ENCODE measurements at regions not wholly inside any gene's neighbourhood (a gene's known extent, or its start where the extent isn't known, plus 50 kb on each side); places are given as distances from the start of the nearest gene placed in this dataset.

DNA sequence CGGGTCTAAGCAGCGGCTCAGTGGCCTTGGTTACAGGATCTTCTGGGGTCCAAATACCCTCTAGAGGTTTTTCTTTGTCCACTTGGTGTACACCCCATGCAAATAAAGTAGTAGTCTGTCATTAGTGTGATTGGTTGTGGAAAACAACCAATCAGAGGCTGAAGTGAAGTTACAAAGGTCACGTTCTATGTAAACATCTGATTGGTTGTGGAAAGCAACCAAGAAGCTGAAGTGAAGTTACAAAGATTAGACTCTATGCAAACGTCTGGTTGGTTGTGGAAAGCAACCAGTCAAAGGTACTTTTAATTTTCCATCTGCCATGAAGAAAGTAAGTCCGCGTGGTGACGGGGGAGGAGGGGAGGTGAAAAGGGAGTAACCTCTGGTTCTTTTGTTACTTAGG is 790.9 kb downstream of the UQCRFS1 start:
- no peak overlapping the region for H2BK12ac ChIP-seq (ENCODE audit: low read length)
- H2BK15ac ChIP-seq (ENCODE audit: low read length) = no peak overlapping the region
- no peak overlapping the region for H2AK5ac ChIP-seq (ENCODE audit: low read depth, low read length)
- H3K36me3 ChIP-seq (replicated peaks in 1 of 2; ENCODE audit: control insufficient read depth in 2 of 2, insufficient read depth in 2 of 2, low read length in 2 of 2) = no peaks in the 10 kb centered on the region
- peaks cover 0 to 21% of the 10 kb centered on the region in 2 donors for H3K4me1 ChIP-seq (ENCODE audit: control insufficient read depth in 2 of 2, insufficient read depth in 1 of 2, low read depth in 1 of 2, low read length in 2 of 2)
- no peak overlapping the region for H4K91ac ChIP-seq (ENCODE audit: low read depth, low read length, poor library complexity)
- H2AFZ ChIP-seq (ENCODE audit: low read length) = no peak overlapping the region
- H3K18ac ChIP-seq (ENCODE audit: low read length) = no peak overlapping the region
- no peak overlapping the region for H2BK5ac ChIP-seq (ENCODE audit: low read length)
- no peaks in the 10 kb centered on the region for H3K79me1 ChIP-seq (ENCODE audit: low read depth, low read length)
- no peak for DNase-seq (ENCODE audit: low spot score)
- H3K4me3 ChIP-seq (ENCODE audit: low read length in 2 of 2) = no peak overlapping the region
- no CpG with 5 or more reads among the region's 7 CpGs for WGBS, 2 donors (ENCODE audit: extremely low coverage in 2 of 2, insufficient read length in 2 of 2, insufficient replicate concordance in 1 of 2)
- H4K8ac ChIP-seq (ENCODE audit: low read depth, low read length) = no peak overlapping the region
- no peak overlapping the region for H3K4ac ChIP-seq (ENCODE audit: low read length)
- H3K27me3 ChIP-seq (ENCODE audit: control insufficient read depth in 3 of 3, insufficient read depth in 3 of 3, low read depth in 1 of 3, low read length in 3 of 3) = no peaks in the 10 kb centered on the region
- no peak overlapping the region for H3K27ac ChIP-seq (replicated peaks; ENCODE audit: low read length)
- no peaks in the 10 kb centered on the region for H3K9me3 ChIP-seq (replicated peaks in 1 of 2; ENCODE audit: control insufficient read depth in 2 of 2, insufficient read depth in 1 of 2, low read depth in 1 of 2, low read length in 2 of 2)
- no peak overlapping the region for H3K14ac ChIP-seq (ENCODE audit: low read length)
- H3K23ac ChIP-seq (ENCODE audit: low read depth, low read length, poor library complexity) = no peak overlapping the region
- no peak overlapping the region for H3K4me2 ChIP-seq (ENCODE audit: insufficient read depth, low read length, poor library complexity, severe bottlenecking)
- H2BK120ac ChIP-seq (ENCODE audit: low read depth, low read length) = no peak overlapping the region
- no peak overlapping the region for H3K9ac ChIP-seq (ENCODE audit: low read depth, low read length, poor library complexity)

DNA sequence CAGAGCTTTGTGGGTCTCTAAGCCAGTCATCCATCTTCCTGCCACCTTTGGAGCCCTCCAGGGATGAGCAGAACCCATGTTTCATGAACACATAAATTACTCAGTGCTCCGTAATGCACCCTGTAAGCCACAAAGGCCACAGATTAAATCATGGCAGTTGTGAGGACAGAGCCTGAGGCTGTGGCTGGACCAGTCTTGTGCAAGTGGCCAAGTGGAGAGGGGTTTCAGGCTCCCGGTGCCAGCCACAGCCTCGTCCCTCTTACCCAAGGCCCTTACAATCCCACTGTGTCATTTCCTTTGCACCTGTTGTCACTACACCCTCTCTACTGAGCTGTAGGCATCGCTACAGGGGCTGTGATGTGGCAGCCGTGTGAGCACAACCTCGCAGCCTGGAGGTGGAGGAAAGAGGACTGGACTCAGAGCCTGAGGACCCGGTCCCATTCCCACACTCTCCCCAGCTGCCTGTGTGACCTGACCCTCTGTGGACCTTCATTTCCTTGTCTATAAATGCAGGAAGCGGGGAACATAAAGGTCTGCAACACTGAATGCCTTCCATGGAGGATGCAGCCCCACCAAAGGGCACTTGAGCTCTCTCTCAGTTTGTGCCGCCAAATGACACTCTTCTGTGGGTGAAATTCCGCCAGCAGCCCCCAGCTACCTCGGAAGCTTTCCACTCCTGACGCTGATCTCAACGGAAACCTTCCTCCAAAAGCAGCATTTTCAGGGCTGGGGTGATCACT is 792.0 kb downstream of the UQCRFS1 start:
- H3K4me1 ChIP-seq (ENCODE audit: control insufficient read depth in 2 of 2, insufficient read depth in 1 of 2, low read depth in 1 of 2, low read length in 2 of 2) = peaks cover 0 to 16% of the 10 kb centered on the region in 2 donors
- no peak overlapping the region for H3K4ac ChIP-seq (ENCODE audit: low read length)
- H2BK12ac ChIP-seq (ENCODE audit: low read length) = no peak overlapping the region
- H3K27me3 ChIP-seq (ENCODE audit: control insufficient read depth in 3 of 3, insufficient read depth in 3 of 3, low read depth in 1 of 3, low read length in 3 of 3) = no peaks in the 10 kb centered on the region
- no peaks in the 10 kb centered on the region for H3K79me1 ChIP-seq (ENCODE audit: low read depth, low read length)
- H3K14ac ChIP-seq (ENCODE audit: low read length) = peak overlapping the region; percentile 25
- H3K36me3 ChIP-seq (replicated peaks in 1 of 2; ENCODE audit: control insufficient read depth in 2 of 2, insufficient read depth in 2 of 2, low read length in 2 of 2) = no peaks in the 10 kb centered on the region
- H2BK120ac ChIP-seq (ENCODE audit: low read depth, low read length) = no peak overlapping the region
- no peak overlapping the region for H2BK5ac ChIP-seq (ENCODE audit: low read length)
- no CpG with 5 or more reads among the region's 13 CpGs for WGBS, 2 donors (ENCODE audit: extremely low coverage in 2 of 2, insufficient read length in 2 of 2, insufficient replicate concordance in 1 of 2)
- H3K27ac ChIP-seq (replicated peaks; ENCODE audit: low read length) = no peak overlapping the region
- no peaks in the 10 kb centered on the region for H3K9me3 ChIP-seq (replicated peaks in 1 of 2; ENCODE audit: control insufficient read depth in 2 of 2, insufficient read depth in 1 of 2, low read depth in 1 of 2, low read length in 2 of 2)
- no peak overlapping the region for H3K4me3 ChIP-seq (ENCODE audit: low read length in 2 of 2)
- H2AK5ac ChIP-seq (ENCODE audit: low read depth, low read length) = no peak overlapping the region
- no peak overlapping the region for H3K4me2 ChIP-seq (ENCODE audit: insufficient read depth, low read length, poor library complexity, severe bottlenecking)
- no peak overlapping the region for H4K8ac ChIP-seq (ENCODE audit: low read depth, low read length)
- no peak overlapping the region for H2AFZ ChIP-seq (ENCODE audit: low read length)
- no peak overlapping the region for H3K23ac ChIP-seq (ENCODE audit: low read depth, low read length, poor library complexity)
- DNase-seq (ENCODE audit: low spot score) = no peak
- H2BK15ac ChIP-seq (ENCODE audit: low read length) = peak overlapping the region; percentile 3
- H3K18ac ChIP-seq (ENCODE audit: low read length) = peak overlapping the region; percentile 35
- H3K9ac ChIP-seq (ENCODE audit: low read depth, low read length, poor library complexity) = no peak overlapping the region
- no peak overlapping the region for H4K91ac ChIP-seq (ENCODE audit: low read depth, low read length, poor library complexity)

DNA sequence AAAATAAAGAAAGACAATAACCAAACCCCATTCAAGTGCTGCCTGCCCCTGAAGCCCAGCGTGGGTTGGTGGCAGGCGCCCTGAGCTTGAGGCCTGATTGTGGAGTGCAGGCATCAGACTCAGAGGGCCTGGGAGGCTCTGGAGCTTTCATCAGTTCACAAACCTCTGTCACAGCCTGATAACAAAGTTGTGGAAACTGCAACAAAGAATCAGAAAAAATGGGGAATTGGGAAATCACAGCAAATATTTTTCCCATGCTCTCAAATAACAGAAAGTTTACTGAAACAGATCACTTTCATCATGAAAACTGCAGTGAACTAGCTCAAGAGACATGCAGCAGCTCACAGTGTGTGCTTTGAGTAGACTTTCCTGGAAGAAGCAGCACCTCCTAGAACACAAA is 793.6 kb downstream of the UQCRFS1 start:
- no CpG with 5 or more reads among the region's 2 CpGs for WGBS, 2 donors (ENCODE audit: extremely low coverage in 2 of 2, insufficient read length in 2 of 2, insufficient replicate concordance in 1 of 2)
- no peak overlapping the region for H3K4ac ChIP-seq (ENCODE audit: low read length)
- no peak overlapping the region for H3K18ac ChIP-seq (ENCODE audit: low read length)
- H4K8ac ChIP-seq (ENCODE audit: low read depth, low read length) = no peak overlapping the region
- no peak overlapping the region for H2AK5ac ChIP-seq (ENCODE audit: low read depth, low read length)
- H2BK5ac ChIP-seq (ENCODE audit: low read length) = no peak overlapping the region
- H4K91ac ChIP-seq (ENCODE audit: low read depth, low read length, poor library complexity) = no peak overlapping the region
- no peaks in the 10 kb centered on the region for H3K36me3 ChIP-seq (replicated peaks in 1 of 2; ENCODE audit: control insufficient read depth in 2 of 2, insufficient read depth in 2 of 2, low read length in 2 of 2)
- no peak overlapping the region for H3K14ac ChIP-seq (ENCODE audit: low read length)
- no peaks in the 10 kb centered on the region for H3K27me3 ChIP-seq (ENCODE audit: control insufficient read depth in 3 of 3, insufficient read depth in 3 of 3, low read depth in 1 of 3, low read length in 3 of 3)
- no peaks in the 10 kb centered on the region for H3K9me3 ChIP-seq (replicated peaks in 1 of 2; ENCODE audit: control insufficient read depth in 2 of 2, insufficient read depth in 1 of 2, low read depth in 1 of 2, low read length in 2 of 2)
- H3K4me2 ChIP-seq (ENCODE audit: insufficient read depth, low read length, poor library complexity, severe bottlenecking) = no peak overlapping the region
- no peak overlapping the region for H3K4me3 ChIP-seq (ENCODE audit: low read length in 2 of 2)
- no peak overlapping the region for H2BK12ac ChIP-seq (ENCODE audit: low read length)
- no peak overlapping the region for H2BK120ac ChIP-seq (ENCODE audit: low read depth, low read length)
- no peak overlapping the region for H3K23ac ChIP-seq (ENCODE audit: low read depth, low read length, poor library complexity)
- H2AFZ ChIP-seq (ENCODE audit: low read length) = no peak overlapping the region
- H3K4me1 ChIP-seq (ENCODE audit: control insufficient read depth in 2 of 2, insufficient read depth in 1 of 2, low read depth in 1 of 2, low read length in 2 of 2) = peaks cover 0 to 6% of the 10 kb centered on the region in 2 donors
- no peak overlapping the region for H3K27ac ChIP-seq (replicated peaks; ENCODE audit: low read length)
- no peaks in the 10 kb centered on the region for H3K79me1 ChIP-seq (ENCODE audit: low read depth, low read length)
- H2BK15ac ChIP-seq (ENCODE audit: low read length) = no peak overlapping the region
- no peak for DNase-seq (ENCODE audit: low spot score)
- H3K9ac ChIP-seq (ENCODE audit: low read depth, low read length, poor library complexity) = no peak overlapping the region

DNA sequence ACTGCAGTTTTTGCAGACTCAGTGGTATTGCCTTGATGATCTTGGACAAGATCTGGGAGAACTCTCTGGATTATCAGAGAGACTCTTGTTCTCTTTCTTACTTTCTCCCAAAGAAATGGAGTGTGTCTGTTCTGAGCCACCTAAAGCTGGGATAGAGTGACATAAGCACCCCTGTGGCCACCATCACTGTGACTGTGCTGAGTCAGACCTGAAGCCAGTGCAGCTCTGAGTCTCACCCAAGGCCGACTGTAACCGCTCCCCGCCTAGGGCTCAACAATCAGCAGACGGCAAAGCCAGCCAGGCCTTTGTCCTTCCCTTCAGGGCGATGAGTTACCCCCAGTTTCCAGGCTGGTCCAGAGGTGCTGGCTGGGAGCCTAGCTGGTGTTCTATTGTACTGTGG is 795.6 kb downstream of the UQCRFS1 start:
- no peak for DNase-seq (ENCODE audit: low spot score)
- no peaks in the 10 kb centered on the region for H3K79me1 ChIP-seq (ENCODE audit: low read depth, low read length)
- H4K8ac ChIP-seq (ENCODE audit: low read depth, low read length) = no peak overlapping the region
- H4K91ac ChIP-seq (ENCODE audit: low read depth, low read length, poor library complexity) = no peak overlapping the region
- no peak overlapping the region for H3K4ac ChIP-seq (ENCODE audit: low read length)
- no peaks in the 10 kb centered on the region for H3K36me3 ChIP-seq (replicated peaks in 1 of 2; ENCODE audit: control insufficient read depth in 2 of 2, insufficient read depth in 2 of 2, low read length in 2 of 2)
- no peaks in the 10 kb centered on the region for H3K27me3 ChIP-seq (ENCODE audit: control insufficient read depth in 3 of 3, insufficient read depth in 3 of 3, low read depth in 1 of 3, low read length in 3 of 3)
- H2BK15ac ChIP-seq (ENCODE audit: low read length) = no peak overlapping the region
- peak overlapping the region; percentile 2 for H3K18ac ChIP-seq (ENCODE audit: low read length)
- H2AK5ac ChIP-seq (ENCODE audit: low read depth, low read length) = peak overlapping the region; percentile 10
- no peak overlapping the region for H3K9ac ChIP-seq (ENCODE audit: low read depth, low read length, poor library complexity)
- H2AFZ ChIP-seq (ENCODE audit: low read length) = no peak overlapping the region
- no peaks in the 10 kb centered on the region for H3K9me3 ChIP-seq (replicated peaks in 1 of 2; ENCODE audit: control insufficient read depth in 2 of 2, insufficient read depth in 1 of 2, low read depth in 1 of 2, low read length in 2 of 2)
- H3K4me3 ChIP-seq (ENCODE audit: low read length in 2 of 2) = no peak overlapping the region
- H2BK5ac ChIP-seq (ENCODE audit: low read length) = no peak overlapping the region
- H3K23ac ChIP-seq (ENCODE audit: low read depth, low read length, poor library complexity) = no peak overlapping the region
- no peak overlapping the region for H3K14ac ChIP-seq (ENCODE audit: low read length)
- H3K4me2 ChIP-seq (ENCODE audit: insufficient read depth, low read length, poor library complexity, severe bottlenecking) = no peak overlapping the region
- WGBS, 2 donors (ENCODE audit: extremely low coverage in 2 of 2, insufficient read length in 2 of 2, insufficient replicate concordance in 1 of 2) = no CpG with 5 or more reads among the region's 5 CpGs
- H2BK12ac ChIP-seq (ENCODE audit: low read length) = no peak overlapping the region
- H2BK120ac ChIP-seq (ENCODE audit: low read depth, low read length) = no peak overlapping the region
- no peak overlapping the region for H3K27ac ChIP-seq (replicated peaks; ENCODE audit: low read length)
- H3K4me1 ChIP-seq (ENCODE audit: control insufficient read depth in 2 of 2, insufficient read depth in 1 of 2, low read depth in 1 of 2, low read length in 2 of 2) = no peaks in the 10 kb centered on the region

Measured in neuronal stem cell (in vitro differentiated cells).